GM12892 (cell line): ENCODE measurements at regions not wholly inside any gene's neighbourhood (a gene's known extent, or its start where the extent isn't known, plus 50 kb on each side); places are given as distances from the start of the nearest gene placed in this dataset.

Experiments
- POLR2A ChIP-seq: IDR thresholded peaks from 2 replicates; pipeline ENCODE4 v1.6.1; 2011; ENCODE audit warnings: low read depth, low read length, control low read depth
- POLR2AphosphoS5 ChIP-seq: IDR thresholded peaks from 2 replicates; pipeline ENCODE4 v1.6.1; 2011; ENCODE audit warnings: low read depth, low read length, control low read depth
- TAF1 ChIP-seq: IDR thresholded peaks from 2 replicates; pipeline ENCODE4 v1.6.1; 2011; ENCODE audit warnings: low read depth, mild to moderate bottlenecking, control low read depth, low read length, borderline replicate concordance

GRCh38 chr6:149166747-149167146, 150.8 kb upstream of the TAB2 start:
- no peak for TF ChIP-seq POLR2A
- TF ChIP-seq POLR2AphosphoS5, result no peak
- no peak for TF ChIP-seq TAF1
